ENCODE measurements at regions not wholly inside any gene's neighbourhood (a gene's known extent, or its start where the extent isn't known, plus 50 kb on each side); places are given as distances from the start of the nearest gene placed in this dataset.

- TF ChIP-seq CTCF (conservative IDR thresholded peaks at IDR 0.05; ENCODE audit: low read depth, low read length): no peak
- DNase-seq (ENCODE audit: low read depth): no peak
- no peak overlapping the region for H3K4me3 ChIP-seq (ENCODE audit: low read depth, low read length)
These were observed 186.4 kb downstream of the WNT5A start for GRCh38 chr3:55300701-55301100.

GRCh38 chr3:55297706-55298105, 189.4 kb downstream of the WNT5A start:
- no peak overlapping the region for H3K4me3 ChIP-seq (ENCODE audit: low read depth, low read length)
- DNase-seq (ENCODE audit: low read depth): peak; percentile 54
- no peak for TF ChIP-seq CTCF (conservative IDR thresholded peaks at IDR 0.05; ENCODE audit: low read depth, low read length)

DNA sequence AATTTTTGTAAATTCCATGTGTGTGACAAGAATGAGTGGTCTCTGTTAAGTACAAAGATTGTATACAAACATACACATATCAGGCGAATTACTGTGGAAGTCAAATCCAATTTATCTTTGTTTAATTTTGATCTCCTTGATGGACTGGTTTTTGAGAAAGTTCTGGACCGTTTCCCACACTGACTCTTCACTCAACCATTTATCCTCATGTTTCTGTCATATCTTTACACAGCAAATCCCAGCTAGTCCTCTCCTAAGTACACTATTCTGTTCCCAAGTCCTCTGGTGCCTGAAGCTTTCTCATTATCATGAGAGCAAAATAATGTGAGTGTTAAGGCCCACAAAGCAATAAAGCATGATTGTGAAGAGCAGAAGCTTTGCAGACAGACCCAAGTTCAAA, 189.9 kb downstream of the WNT5A start:
- TF ChIP-seq CTCF (conservative IDR thresholded peaks at IDR 0.05; ENCODE audit: low read depth, low read length): no peak
- H3K4me3 ChIP-seq (ENCODE audit: low read depth, low read length): no peak overlapping the region
- DNase-seq (ENCODE audit: low read depth): no peak

- H3K4me3 ChIP-seq (ENCODE audit: low read depth, low read length): no peak overlapping the region
- no peak for TF ChIP-seq CTCF (conservative IDR thresholded peaks at IDR 0.05; ENCODE audit: low read depth, low read length)
- DNase-seq (ENCODE audit: low read depth): peak; percentile 43
These were observed 190.3 kb downstream of the WNT5A start for GRCh38 chr3:55296791-55297190.

- no peak for TF ChIP-seq CTCF (conservative IDR thresholded peaks at IDR 0.05; ENCODE audit: low read depth, low read length)
- H3K4me3 ChIP-seq (ENCODE audit: low read depth, low read length): no peak overlapping the region
- peak; percentile 58 for DNase-seq (ENCODE audit: low read depth)
These were observed 191.1 kb downstream of the WNT5A start for GRCh38 chr3:55296030-55296429.

GRCh38 chr3:55294557-55294956, 192.5 kb downstream of the WNT5A start:
- no peak for TF ChIP-seq CTCF (conservative IDR thresholded peaks at IDR 0.05; ENCODE audit: low read depth, low read length)
- no peak overlapping the region for H3K4me3 ChIP-seq (ENCODE audit: low read depth, low read length)
- DNase-seq (ENCODE audit: low read depth): no peak

DNA sequence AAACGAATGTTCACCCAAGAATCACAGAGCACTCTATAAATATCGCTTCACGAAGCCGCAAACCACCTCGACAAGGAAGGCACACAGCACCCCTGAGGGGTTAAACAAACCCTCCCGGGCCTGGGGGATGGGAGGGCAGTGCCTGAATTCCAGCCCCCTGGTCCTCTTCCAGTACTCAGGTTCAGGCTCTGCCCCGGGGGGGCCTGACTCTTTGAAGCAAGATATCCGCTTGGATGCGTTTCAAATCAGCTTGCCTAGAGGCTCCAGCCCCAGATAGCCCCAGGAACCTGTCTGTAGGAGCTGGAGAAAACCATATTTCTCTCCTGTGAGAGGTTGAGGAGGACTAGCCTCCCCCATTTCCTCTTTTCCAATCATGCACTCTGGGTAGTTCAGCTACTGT, 194.7 kb downstream of the WNT5A start:
- TF ChIP-seq CTCF (conservative IDR thresholded peaks at IDR 0.05; ENCODE audit: low read depth, low read length): no peak
- DNase-seq (ENCODE audit: low read depth): no peak
- H3K4me3 ChIP-seq (ENCODE audit: low read depth, low read length): no peak overlapping the region
